ENCODE measurements at regions not wholly inside any gene's neighbourhood (a gene's known extent, or its start where the extent isn't known, plus 50 kb on each side); places are given as distances from the start of the nearest gene placed in this dataset.

- H3K27ac ChIP-seq (ENCODE audit: low read depth, low read length) = no peak overlapping the region
- whole genome bisulfite sequencing = 94% methylated on average over 23 of the region's 25 CpGs
- no peaks in the 10 kb centered on the region for H3K27me3 ChIP-seq (ENCODE audit: insufficient read depth, low read length)
- no peaks in the 10 kb centered on the region for H3K9me3 ChIP-seq (ENCODE audit: insufficient read depth, low read depth, low read length)
- H3K36me3 ChIP-seq (ENCODE audit: insufficient read depth, low read length) = no peaks in the 10 kb centered on the region
- no peaks in the 10 kb centered on the region for H3K4me1 ChIP-seq (ENCODE audit: insufficient read depth, low read length)
- H3K4me3 ChIP-seq (ENCODE audit: low read length) = no peak overlapping the region
- no peak overlapping the region for H3K9ac ChIP-seq (ENCODE audit: low read depth, low read length)
Measured at GRCh38 chr13:58773280-58773859, 1141.8 kb downstream of the PCDH17 start.

- WGBS = 100% methylated on average over 1 of the region's 1 CpG
- H3K9ac ChIP-seq (ENCODE audit: low read depth, low read length) = no peak overlapping the region
- H3K27me3 ChIP-seq (ENCODE audit: insufficient read depth, low read length) = no peaks in the 10 kb centered on the region
- H3K9me3 ChIP-seq (ENCODE audit: insufficient read depth, low read depth, low read length) = peaks cover 2% of the 10 kb centered on the region; the same call in 1 of the 2 replicates
- H3K27ac ChIP-seq (ENCODE audit: low read depth, low read length) = no peak overlapping the region
- H3K4me1 ChIP-seq (ENCODE audit: insufficient read depth, low read length) = no peaks in the 10 kb centered on the region
- H3K4me3 ChIP-seq (ENCODE audit: low read length) = no peak overlapping the region
- no peaks in the 10 kb centered on the region for H3K36me3 ChIP-seq (ENCODE audit: insufficient read depth, low read length)
Measured at GRCh38 chr13:58782736-58783135, 1151.2 kb downstream of the PCDH17 start.

- H3K4me3 ChIP-seq (ENCODE audit: low read length) = no peak overlapping the region
- WGBS = 95% methylated on average over 1 of the region's 2 CpGs
- H3K36me3 ChIP-seq (ENCODE audit: insufficient read depth, low read length) = no peaks in the 10 kb centered on the region
Measured at GRCh38 chr13:58792854-58793253, 1161.3 kb downstream of the PCDH17 start.

GRCh38 chr13:58795715-58796114 lies 1164.2 kb downstream of the PCDH17 start:
- 62% methylated on average over 1 of the region's 2 CpGs for WGBS
- Histone ChIP-seq H3K9me3 (ENCODE audit: insufficient read depth, low read depth, low read length) (no peaks in the 10 kb centered on the region), H3K9ac (ENCODE audit: low read depth, low read length) (no peak overlapping the region), H3K27ac (ENCODE audit: low read depth, low read length) (no peak overlapping the region), H3K27me3 (ENCODE audit: insufficient read depth, low read length) (no peaks in the 10 kb centered on the region), H3K4me3 (ENCODE audit: low read length) (no peak overlapping the region), H3K4me1 (ENCODE audit: insufficient read depth, low read length) (no peaks in the 10 kb centered on the region), H3K36me3 (ENCODE audit: insufficient read depth, low read length) (no peaks in the 10 kb centered on the region)

More at GRCh38 chr13:58792854-58793253, 1161.3 kb downstream of the PCDH17 start:
- Histone ChIP-seq H3K9ac (ENCODE audit: low read depth, low read length) (no peak overlapping the region), H3K9me3 (ENCODE audit: insufficient read depth, low read depth, low read length) (no peaks in the 10 kb centered on the region), H3K4me1 (ENCODE audit: insufficient read depth, low read length) (no peaks in the 10 kb centered on the region), H3K27ac (ENCODE audit: low read depth, low read length) (no peak overlapping the region), H3K27me3 (ENCODE audit: insufficient read depth, low read length) (no peaks in the 10 kb centered on the region)

GRCh38 chr13:58804832-58805231 lies 1173.3 kb downstream of the PCDH17 start:
- Histone ChIP-seq H3K9ac (ENCODE audit: low read depth, low read length) (no peak overlapping the region), H3K9me3 (ENCODE audit: insufficient read depth, low read depth, low read length) (no peaks in the 10 kb centered on the region), H3K27ac (ENCODE audit: low read depth, low read length) (no peak overlapping the region), H3K4me3 (ENCODE audit: low read length) (no peak overlapping the region), H3K27me3 (ENCODE audit: insufficient read depth, low read length) (no peaks in the 10 kb centered on the region), H3K4me1 (ENCODE audit: insufficient read depth, low read length) (no peaks in the 10 kb centered on the region), H3K36me3 (ENCODE audit: insufficient read depth, low read length) (no peaks in the 10 kb centered on the region)

- Histone ChIP-seq H3K27ac (ENCODE audit: low read depth, low read length) (no peak overlapping the region), H3K9me3 (ENCODE audit: insufficient read depth, low read depth, low read length) (no peaks in the 10 kb centered on the region), H3K36me3 (ENCODE audit: insufficient read depth, low read length) (no peaks in the 10 kb centered on the region), H3K9ac (ENCODE audit: low read depth, low read length) (no peak overlapping the region), H3K4me1 (ENCODE audit: insufficient read depth, low read length) (no peaks in the 10 kb centered on the region), H3K27me3 (ENCODE audit: insufficient read depth, low read length) (no peaks in the 10 kb centered on the region), H3K4me3 (ENCODE audit: low read length) (no peak overlapping the region)
- WGBS = 90% methylated on average over 1 of the region's 2 CpGs
Measured at GRCh38 chr13:58806401-58806800, 1174.9 kb downstream of the PCDH17 start.

GRCh38 chr13:58823701-58824100 lies 1192.2 kb downstream of the PCDH17 start:
- H3K4me3 ChIP-seq (ENCODE audit: low read length) = no peak overlapping the region
- 95% methylated on average over 29 of the region's 29 CpGs for WGBS
- H3K4me1 ChIP-seq (ENCODE audit: insufficient read depth, low read length) = no peaks in the 10 kb centered on the region
- H3K9me3 ChIP-seq (ENCODE audit: insufficient read depth, low read depth, low read length) = no peaks in the 10 kb centered on the region
- H3K27me3 ChIP-seq (ENCODE audit: insufficient read depth, low read length) = no peaks in the 10 kb centered on the region
- no peak overlapping the region for H3K27ac ChIP-seq (ENCODE audit: low read depth, low read length)
- H3K36me3 ChIP-seq (ENCODE audit: insufficient read depth, low read length) = no peaks in the 10 kb centered on the region
- no peak overlapping the region for H3K9ac ChIP-seq (ENCODE audit: low read depth, low read length)

GRCh38 chr13:58827904-58828303 lies 1196.4 kb downstream of the PCDH17 start:
- Histone ChIP-seq H3K9ac (ENCODE audit: low read depth, low read length) (no peak overlapping the region), H3K9me3 (ENCODE audit: insufficient read depth, low read depth, low read length) (peaks cover 3% of the 10 kb centered on the region; the same call in 1 of the 2 replicates), H3K4me3 (ENCODE audit: low read length) (no peak overlapping the region), H3K27me3 (ENCODE audit: insufficient read depth, low read length) (no peaks in the 10 kb centered on the region), H3K4me1 (ENCODE audit: insufficient read depth, low read length) (no peaks in the 10 kb centered on the region), H3K27ac (ENCODE audit: low read depth, low read length) (no peak overlapping the region), H3K36me3 (ENCODE audit: insufficient read depth, low read length) (no peaks in the 10 kb centered on the region)
- WGBS = 94% methylated on average over 1 of the region's 2 CpGs

GRCh38 chr13:58830841-58831240 lies 1199.3 kb downstream of the PCDH17 start:
- Histone ChIP-seq H3K9me3 (ENCODE audit: insufficient read depth, low read depth, low read length) (peaks cover 3% of the 10 kb centered on the region; the same call in 1 of the 2 replicates), H3K27me3 (ENCODE audit: insufficient read depth, low read length) (no peaks in the 10 kb centered on the region), H3K27ac (ENCODE audit: low read depth, low read length) (no peak overlapping the region), H3K4me3 (ENCODE audit: low read length) (no peak overlapping the region), H3K9ac (ENCODE audit: low read depth, low read length) (no peak overlapping the region), H3K4me1 (ENCODE audit: insufficient read depth, low read length) (no peaks in the 10 kb centered on the region), H3K36me3 (ENCODE audit: insufficient read depth, low read length) (no peaks in the 10 kb centered on the region)
- no CpG with 5 or more reads among the region's 1 CpG for WGBS

- no peak overlapping the region for H3K9ac ChIP-seq (ENCODE audit: low read depth, low read length)
- no peak overlapping the region for H3K27ac ChIP-seq (ENCODE audit: low read depth, low read length)
- no peaks in the 10 kb centered on the region for H3K36me3 ChIP-seq (ENCODE audit: insufficient read depth, low read length)
- no peak overlapping the region for H3K4me3 ChIP-seq (ENCODE audit: low read length)
- no peaks in the 10 kb centered on the region for H3K9me3 ChIP-seq (ENCODE audit: insufficient read depth, low read depth, low read length)
- H3K27me3 ChIP-seq (ENCODE audit: insufficient read depth, low read length) = no peaks in the 10 kb centered on the region
- 96% methylated on average over 1 of the region's 1 CpG for WGBS
- H3K4me1 ChIP-seq (ENCODE audit: insufficient read depth, low read length) = no peaks in the 10 kb centered on the region
Measured at GRCh38 chr13:58838615-58839014, 1207.1 kb downstream of the PCDH17 start.

GRCh38 chr13:58843071-58843470 lies 1211.5 kb downstream of the PCDH17 start:
- H3K4me3 ChIP-seq (ENCODE audit: low read length) = no peak overlapping the region
- H3K27me3 ChIP-seq (ENCODE audit: insufficient read depth, low read length) = no peaks in the 10 kb centered on the region
- WGBS = 74% methylated on average over 6 of the region's 6 CpGs
- H3K9ac ChIP-seq (ENCODE audit: low read depth, low read length) = no peak overlapping the region
- no peaks in the 10 kb centered on the region for H3K4me1 ChIP-seq (ENCODE audit: insufficient read depth, low read length)
- no peaks in the 10 kb centered on the region for H3K36me3 ChIP-seq (ENCODE audit: insufficient read depth, low read length)
- no peak overlapping the region for H3K27ac ChIP-seq (ENCODE audit: low read depth, low read length)
- no peaks in the 10 kb centered on the region for H3K9me3 ChIP-seq (ENCODE audit: insufficient read depth, low read depth, low read length)

GRCh38 chr13:58843567-58843966 lies 1212.0 kb downstream of the PCDH17 start:
- H3K9me3 ChIP-seq (ENCODE audit: insufficient read depth, low read depth, low read length) = no peaks in the 10 kb centered on the region
- 92% methylated on average over 6 of the region's 6 CpGs for WGBS

More at GRCh38 chr13:58843567-58843966, 1212.0 kb downstream of the PCDH17 start:
- H3K27ac ChIP-seq (ENCODE audit: low read depth, low read length) = no peak overlapping the region
- H3K27me3 ChIP-seq (ENCODE audit: insufficient read depth, low read length) = no peaks in the 10 kb centered on the region
- H3K9ac ChIP-seq (ENCODE audit: low read depth, low read length) = no peak overlapping the region
- H3K36me3 ChIP-seq (ENCODE audit: insufficient read depth, low read length) = no peaks in the 10 kb centered on the region
- no peaks in the 10 kb centered on the region for H3K4me1 ChIP-seq (ENCODE audit: insufficient read depth, low read length)
- no peak overlapping the region for H3K4me3 ChIP-seq (ENCODE audit: low read length)
